Breast epithelium (tissue), 4 donors: ENCODE measurements at regions not wholly inside any gene's neighbourhood (a gene's known extent, or its start where the extent isn't known, plus 50 kb on each side); places are given as distances from the start of the nearest gene placed in this dataset.

Source experiments
- DNase-seq, 2 donors: peaks; one replicate each; pipeline ENCODE4 v3.0.0-alpha.2; 2019; ENCODE audit warnings: low spot score in 2 of 2
- H3K27ac ChIP-seq, 2 donors: fragments of 200-600 bp; sonication (generic) in 1 of 2; one replicate each; pipeline ENCODE4 v1.5.1; 2016 to 2019; ENCODE audit warnings: mild to moderate bottlenecking in 1 of 2
- H3K27me3 ChIP-seq, 2 donors: fragments of 200-600 bp; sonication (generic) in 1 of 2; one replicate each; pipeline versions ENCODE4 v1.5.1 to v1.6.0; 2017 to 2019; ENCODE audit warnings: control low read depth in 1 of 2, mild to moderate bottlenecking in 1 of 2
- H3K36me3 ChIP-seq: fragments of 200-600 bp; one replicate; pipeline ENCODE4 v1.5.1; 2019
- H3K4me1 ChIP-seq, 2 donors: fragments of 200-600 bp; sonication (generic); one replicate each; pipeline ENCODE4 v1.5.1; 2016 to 2019; ENCODE audit warnings: control low read depth in 1 of 2
- H3K4me3 ChIP-seq, 3 donors: fragments of 200-600 bp; sonication (generic); 1 replicate in 2 of 3; 2 replicates in 1 of 3; pipeline ENCODE4 v1.5.1; 2016 to 2019; ENCODE audit warnings: mild to moderate bottlenecking in 3 of 3, moderate library complexity in 2 of 3
- H3K9me3 ChIP-seq, 2 donors: fragments of 200-600 bp; sonication (generic) in 1 of 2; one replicate each; pipeline ENCODE4 v1.5.1; 2016 to 2019; ENCODE audit warnings: control low read depth in 1 of 2
- POLR2A ChIP-seq: fragments of 450-650 bp; IDR thresholded peaks from one replicate; pipeline ENCODE4 v1.6.1; 2016; ENCODE audit warnings: antibody characterized with exemption, mild to moderate bottlenecking, moderate library complexity
- POLR2AphosphoS5 ChIP-seq, 3 donors: sonication (generic); formaldehyde crosslinking; IDR thresholded peaks; one replicate each; pipeline ENCODE4 v1.6.1; 2017; ENCODE audit warnings: antibody characterized with exemption in 3 of 3
- intact Hi-C: fragments of 100-400 bp; cut with DNase I; formaldehyde crosslinking; loops from one replicate; pipeline ENCODE4 v1.15.1; 2023; ENCODE audit warnings: low total_unique reads
- TF ChIP-seq, protein P1 (sequence below), 3 donors: fragments of 450-650 bp; IDR thresholded peaks; one replicate each; pipeline ENCODE4 v1.5.1; 2016 to 2017; ENCODE audit warnings: antibody characterized with exemption in 3 of 3, mild to moderate bottlenecking in 3 of 3, moderate library complexity in 3 of 3

DNA sequence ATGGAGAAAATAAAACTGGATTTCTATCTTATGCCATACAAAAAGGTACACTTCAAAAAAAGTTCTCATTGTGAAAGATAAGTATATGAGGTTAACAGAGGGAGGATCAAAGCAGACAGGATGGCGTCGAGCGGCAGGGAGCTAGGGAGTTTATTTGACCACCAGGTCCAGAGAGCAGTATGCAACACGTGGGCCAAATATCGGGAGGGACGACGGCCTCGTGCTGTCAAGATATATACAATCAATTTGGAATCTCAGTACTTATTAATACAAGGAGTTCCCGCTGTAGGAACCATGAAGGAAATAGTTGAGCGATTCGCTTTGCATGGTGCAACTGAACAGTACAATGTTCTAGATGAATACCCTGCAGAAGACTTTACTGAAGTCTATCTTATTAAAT is 1069.4 kb upstream of the INTU start:
- TF ChIP-seq, protein P1, sequence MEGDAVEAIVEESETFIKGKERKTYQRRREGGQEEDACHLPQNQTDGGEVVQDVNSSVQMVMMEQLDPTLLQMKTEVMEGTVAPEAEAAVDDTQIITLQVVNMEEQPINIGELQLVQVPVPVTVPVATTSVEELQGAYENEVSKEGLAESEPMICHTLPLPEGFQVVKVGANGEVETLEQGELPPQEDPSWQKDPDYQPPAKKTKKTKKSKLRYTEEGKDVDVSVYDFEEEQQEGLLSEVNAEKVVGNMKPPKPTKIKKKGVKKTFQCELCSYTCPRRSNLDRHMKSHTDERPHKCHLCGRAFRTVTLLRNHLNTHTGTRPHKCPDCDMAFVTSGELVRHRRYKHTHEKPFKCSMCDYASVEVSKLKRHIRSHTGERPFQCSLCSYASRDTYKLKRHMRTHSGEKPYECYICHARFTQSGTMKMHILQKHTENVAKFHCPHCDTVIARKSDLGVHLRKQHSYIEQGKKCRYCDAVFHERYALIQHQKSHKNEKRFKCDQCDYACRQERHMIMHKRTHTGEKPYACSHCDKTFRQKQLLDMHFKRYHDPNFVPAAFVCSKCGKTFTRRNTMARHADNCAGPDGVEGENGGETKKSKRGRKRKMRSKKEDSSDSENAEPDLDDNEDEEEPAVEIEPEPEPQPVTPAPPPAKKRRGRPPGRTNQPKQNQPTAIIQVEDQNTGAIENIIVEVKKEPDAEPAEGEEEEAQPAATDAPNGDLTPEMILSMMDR (IDR thresholded peaks at IDR 0.05), result no peak
- TF ChIP-seq POLR2AphosphoS5 (IDR thresholded peaks at IDR 0.05) (no peak), POLR2A (no peak)
- DNase-seq, result no peak
- H3K36me3 ChIP-seq, result no peaks in the 10 kb centered on the region
- intact Hi-C loops, result no loop called here
- no peak overlapping the region for H3K4me3 ChIP-seq
- no peaks in the 10 kb centered on the region for H3K9me3 ChIP-seq
- no peaks in the 10 kb centered on the region for H3K4me1 ChIP-seq
- no peak overlapping the region for H3K27ac ChIP-seq
- no peaks in the 10 kb centered on the region for H3K27me3 ChIP-seq

DNA sequence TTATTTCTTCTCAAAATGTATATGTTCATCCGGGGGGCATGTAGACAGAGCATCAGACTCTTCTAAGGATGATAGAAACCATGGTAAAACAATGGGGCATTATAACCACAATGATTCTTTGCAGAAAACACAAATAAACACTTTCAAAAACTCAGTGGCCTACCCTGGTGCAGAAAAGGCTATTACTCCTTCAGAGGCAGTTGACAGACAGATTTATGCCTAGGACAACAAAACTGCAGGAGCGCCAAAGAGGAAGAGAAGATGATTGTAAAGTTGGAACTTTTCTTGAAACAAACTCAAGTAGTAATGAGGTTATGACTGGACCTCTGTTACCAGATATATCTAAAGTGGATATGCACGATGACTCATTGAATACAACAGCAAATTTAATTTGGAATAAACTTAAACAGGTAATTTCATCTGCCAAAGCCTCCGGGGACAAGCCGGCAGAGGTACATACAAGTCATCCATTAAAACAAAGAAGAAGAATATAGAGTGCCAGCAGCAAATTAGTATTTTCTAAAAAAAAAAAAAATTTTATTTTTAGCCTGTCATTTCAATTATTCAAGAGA is 1068.4 kb upstream of the INTU start:
- no peaks in the 10 kb centered on the region for H3K36me3 ChIP-seq
- no peak overlapping the region for H3K27ac ChIP-seq
- H3K4me1 ChIP-seq, result no peaks in the 10 kb centered on the region
- DNase-seq, result no peak
- no peaks in the 10 kb centered on the region for H3K27me3 ChIP-seq
- H3K4me3 ChIP-seq, result no peak overlapping the region
- no peaks in the 10 kb centered on the region for H3K9me3 ChIP-seq
- intact Hi-C loops, result no loop called here
- TF ChIP-seq POLR2AphosphoS5 (IDR thresholded peaks at IDR 0.05), result no peak
- TF ChIP-seq, protein P1 (IDR thresholded peaks at IDR 0.05), result no peak
- TF ChIP-seq POLR2A, result no peak

DNA sequence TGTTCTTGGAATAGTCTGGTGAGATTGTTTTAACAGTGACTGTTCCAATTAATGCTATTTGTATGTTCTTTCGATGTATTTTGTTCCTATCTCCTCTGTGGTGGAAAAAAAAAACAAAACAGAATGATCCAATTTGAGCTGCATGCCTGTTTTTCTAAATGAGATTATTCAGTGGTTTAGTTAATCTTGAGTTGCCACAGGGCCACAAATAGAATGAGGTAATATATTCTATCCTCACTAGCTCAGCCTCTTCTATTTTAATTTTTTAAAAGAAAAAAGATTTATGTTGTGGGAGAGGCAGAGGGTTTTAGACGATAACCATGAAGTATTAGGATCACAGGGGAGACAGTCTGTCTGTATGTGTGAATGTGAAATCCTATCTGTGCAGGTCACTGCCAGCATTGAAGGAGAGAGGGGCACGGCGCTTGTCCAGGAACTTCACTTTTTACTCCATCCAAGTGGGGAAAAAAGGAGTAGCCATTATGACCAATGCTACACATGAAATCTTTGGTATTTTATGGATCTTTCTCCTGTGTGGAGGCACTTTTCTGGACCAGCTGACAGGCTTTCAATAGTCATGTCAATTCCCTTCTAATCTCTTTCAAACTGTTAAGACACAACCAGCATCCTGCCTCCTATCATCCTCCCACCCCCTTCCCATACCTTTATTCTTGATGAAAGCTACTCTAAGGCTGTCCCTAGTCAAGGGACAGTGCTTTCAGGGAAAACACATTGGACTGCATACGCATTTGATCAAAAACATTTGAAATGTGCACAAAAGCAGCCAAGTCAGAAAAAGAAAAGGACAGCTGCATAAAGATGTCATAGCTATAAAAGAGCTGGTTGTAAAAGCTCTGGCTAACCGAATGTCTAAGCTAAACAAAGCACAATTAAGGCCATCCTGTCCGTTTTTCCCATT is 1063.8 kb upstream of the INTU start:
- H3K4me1 ChIP-seq, result no peaks in the 10 kb centered on the region
- no peaks in the 10 kb centered on the region for H3K27me3 ChIP-seq
- TF ChIP-seq POLR2A, result no peak
- no peak for TF ChIP-seq POLR2AphosphoS5 (IDR thresholded peaks at IDR 0.05)
- TF ChIP-seq, protein P1 (IDR thresholded peaks at IDR 0.05), result no peak
- H3K9me3 ChIP-seq, result no peaks in the 10 kb centered on the region
- no peak overlapping the region for H3K4me3 ChIP-seq
- DNase-seq, result no peak
- intact Hi-C loops, result no loop called here
- H3K36me3 ChIP-seq, result no peaks in the 10 kb centered on the region
- H3K27ac ChIP-seq, result no peak overlapping the region

DNA sequence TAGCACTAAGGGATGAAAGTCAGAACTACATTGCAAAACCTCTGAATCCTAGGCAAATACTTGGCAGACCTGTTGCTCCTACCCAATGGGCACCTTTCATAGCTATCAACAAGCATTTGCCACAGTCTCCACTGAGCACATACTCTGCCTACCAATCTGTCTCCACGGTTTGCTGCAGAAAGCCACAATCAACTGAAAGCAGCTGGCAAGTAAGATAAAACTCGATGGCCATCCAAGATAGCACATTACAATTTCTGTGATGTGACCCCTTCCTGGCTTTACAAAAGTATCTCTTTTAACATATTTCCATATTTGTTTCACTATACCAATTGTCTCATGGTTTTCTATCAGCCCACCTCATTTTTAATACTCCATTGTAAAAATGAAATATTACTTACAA is 1060.5 kb upstream of the INTU start:
- no peaks in the 10 kb centered on the region for H3K36me3 ChIP-seq
- TF ChIP-seq, protein P1 (IDR thresholded peaks at IDR 0.05), result no peak
- TF ChIP-seq POLR2A (no peak), POLR2AphosphoS5 (IDR thresholded peaks at IDR 0.05) (no peak)
- H3K27me3 ChIP-seq, result no peaks in the 10 kb centered on the region
- H3K27ac ChIP-seq, result no peak overlapping the region
- no peaks in the 10 kb centered on the region for H3K4me1 ChIP-seq
- intact Hi-C loops, result no loop called here
- no peak overlapping the region for H3K4me3 ChIP-seq
- H3K9me3 ChIP-seq, result no peaks in the 10 kb centered on the region
- DNase-seq, result no peak

DNA sequence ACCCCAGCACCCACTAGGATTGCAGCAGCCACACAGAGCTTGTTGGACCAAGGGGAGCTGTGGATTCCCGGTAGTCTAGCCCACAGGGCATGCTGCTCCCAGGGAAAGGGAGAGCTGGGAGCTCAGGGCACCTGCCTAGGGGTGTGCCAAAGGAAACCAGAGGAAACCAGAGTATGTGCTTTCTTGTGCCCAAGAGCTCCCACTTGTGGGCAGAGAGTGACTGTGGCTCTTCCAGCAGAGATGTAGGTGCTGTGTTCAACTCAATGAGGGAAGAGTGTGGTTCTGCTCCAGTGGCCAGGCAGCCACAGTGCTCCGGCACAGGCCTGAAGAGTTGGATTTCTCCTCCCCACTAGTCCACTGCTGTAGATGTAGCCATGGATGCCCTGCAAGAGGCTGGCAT is 1050.0 kb upstream of the INTU start:
- Histone ChIP-seq H3K27me3 (no peaks in the 10 kb centered on the region), H3K27ac (no peak overlapping the region), H3K4me1 (no peaks in the 10 kb centered on the region), H3K36me3 (no peaks in the 10 kb centered on the region), H3K9me3 (peaks cover 0 to 28% of the 10 kb centered on the region in 2 donors), H3K4me3 (no peak overlapping the region)
- DNase-seq, result no peak
- TF ChIP-seq POLR2A, result no peak
- TF ChIP-seq, protein P1 (IDR thresholded peaks at IDR 0.05), result no peak
- TF ChIP-seq POLR2AphosphoS5 (IDR thresholded peaks at IDR 0.05), result no peak
- intact Hi-C loops, result loop anchor here (5.0 kb wide), 1 partner anchor 750 kb away; no protein-coding TSS in a partner anchor
